ENCODE measurements at regions not wholly inside any gene's neighbourhood (a gene's known extent, or its start where the extent isn't known, plus 50 kb on each side); places are given as distances from the start of the nearest gene placed in this dataset.
"Not testable (repeated sequence)": the region's sequence is repeated elsewhere in the genome, so short reads cannot be mapped to it uniquely, and the experiment has no call there.

- Histone ChIP-seq H3K27ac (no peak overlapping the region), H3K4me3 (no peak overlapping the region)
- TF ChIP-seq CTCF (IDR thresholded peaks at IDR 0.05) = no peak
- DNase-seq (ENCODE audit: low spot score) = no peak
Observed at GRCh38 chr4:167966143-167966542, 126.2 kb upstream of the ANXA10 start.

GRCh38 chr4:167973513-167973912 is 118.8 kb upstream of the ANXA10 start:
- no peak overlapping the region for H3K27ac ChIP-seq
- no peak overlapping the region for H3K4me3 ChIP-seq
- DNase-seq (ENCODE audit: low spot score) = no peak
- TF ChIP-seq CTCF (IDR thresholded peaks at IDR 0.05) = no peak

GRCh38 chr4:167985565-167985964 is 106.8 kb upstream of the ANXA10 start:
- no peak overlapping the region for H3K27ac ChIP-seq
- no peak for TF ChIP-seq CTCF (IDR thresholded peaks at IDR 0.05)
- H3K4me3 ChIP-seq = no peak overlapping the region
- no peak for DNase-seq (ENCODE audit: low spot score)

- no peak for TF ChIP-seq CTCF (IDR thresholded peaks at IDR 0.05)
- no peak for DNase-seq (ENCODE audit: low spot score)
- no peak overlapping the region for H3K27ac ChIP-seq
- no peak overlapping the region for H3K4me3 ChIP-seq
Observed at GRCh38 chr4:167986044-167986443, 106.3 kb upstream of the ANXA10 start.

GRCh38 chr4:167987285-167987684 is 105.1 kb upstream of the ANXA10 start:
- TF ChIP-seq CTCF (IDR thresholded peaks at IDR 0.05) = no peak
- no peak for DNase-seq (ENCODE audit: low spot score)
- no peak overlapping the region for H3K27ac ChIP-seq
- H3K4me3 ChIP-seq = no peak overlapping the region

GRCh38 chr4:167989815-167990214 is 102.5 kb upstream of the ANXA10 start:
- H3K4me3 ChIP-seq = no peak overlapping the region
- no peak for DNase-seq (ENCODE audit: low spot score)
- TF ChIP-seq CTCF (IDR thresholded peaks at IDR 0.05) = no peak
- H3K27ac ChIP-seq = no peak overlapping the region

GRCh38 chr4:168008112-168008511 is 84.2 kb upstream of the ANXA10 start:
- H3K4me3 ChIP-seq; DNase-seq (ENCODE audit: low spot score); H3K27ac ChIP-seq: not testable (repeated sequence)

All from coronary artery (tissue), 2 donors.